OCI-LY7 (cell line): ENCODE measurements at regions not wholly inside any gene's neighbourhood (a gene's known extent, or its start where the extent isn't known, plus 50 kb on each side); places are given as distances from the start of the nearest gene placed in this dataset.

Experiments
- EZH2phosphoT487 ChIP-seq: fragments of 200-600 bp; sonication (generic); IDR thresholded peaks from 2 replicates; pipeline ENCODE4 v1.6.1; 2018; ENCODE audit warnings: low read depth, borderline replicate concordance, mild to moderate bottlenecking, mixed run types, antibody characterized with exemption, low read length, moderate library complexity, mixed read lengths
- TF ChIP-seq, protein P1 (sequence below): fragments of 200-600 bp; sonication (generic); conservative IDR thresholded peaks from 2 replicates; pipeline ENCODE4 v1.5.1; 2014; ENCODE audit warnings: mild to moderate bottlenecking, antibody characterized with exemption, low read length, moderate library complexity, mixed read lengths

DNA sequence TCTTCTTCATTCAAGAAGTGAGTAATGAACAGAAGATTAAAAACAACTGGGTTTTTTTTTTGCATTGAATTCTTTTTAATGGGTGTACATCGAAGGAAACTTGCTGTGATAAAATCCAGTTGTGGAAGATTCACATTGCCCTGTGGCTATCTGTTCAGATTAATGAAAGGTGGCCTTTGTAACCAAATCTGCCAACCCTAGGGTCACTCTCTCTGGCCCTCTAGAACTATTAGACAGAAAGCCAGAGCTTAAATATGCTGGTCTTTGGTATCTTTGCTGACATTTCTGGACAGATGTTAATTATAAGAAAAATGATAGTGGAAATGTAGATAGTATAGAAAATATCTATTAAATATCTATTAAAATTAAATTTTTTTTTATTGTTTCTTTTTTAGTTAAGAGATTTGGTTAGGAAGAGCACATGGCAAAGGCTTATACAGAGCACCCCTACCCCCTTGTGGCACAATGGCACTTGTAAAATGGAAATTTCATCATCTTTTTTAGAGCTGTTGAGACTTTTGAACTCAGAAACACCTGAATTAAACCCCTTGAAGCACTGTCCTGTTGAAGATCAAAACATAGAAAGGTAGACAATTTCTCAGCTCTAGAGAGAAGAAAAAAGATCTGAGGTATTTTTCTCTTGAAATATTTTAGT, 572.5 kb downstream of the PKHD1 start:
- TF ChIP-seq, protein P1, sequence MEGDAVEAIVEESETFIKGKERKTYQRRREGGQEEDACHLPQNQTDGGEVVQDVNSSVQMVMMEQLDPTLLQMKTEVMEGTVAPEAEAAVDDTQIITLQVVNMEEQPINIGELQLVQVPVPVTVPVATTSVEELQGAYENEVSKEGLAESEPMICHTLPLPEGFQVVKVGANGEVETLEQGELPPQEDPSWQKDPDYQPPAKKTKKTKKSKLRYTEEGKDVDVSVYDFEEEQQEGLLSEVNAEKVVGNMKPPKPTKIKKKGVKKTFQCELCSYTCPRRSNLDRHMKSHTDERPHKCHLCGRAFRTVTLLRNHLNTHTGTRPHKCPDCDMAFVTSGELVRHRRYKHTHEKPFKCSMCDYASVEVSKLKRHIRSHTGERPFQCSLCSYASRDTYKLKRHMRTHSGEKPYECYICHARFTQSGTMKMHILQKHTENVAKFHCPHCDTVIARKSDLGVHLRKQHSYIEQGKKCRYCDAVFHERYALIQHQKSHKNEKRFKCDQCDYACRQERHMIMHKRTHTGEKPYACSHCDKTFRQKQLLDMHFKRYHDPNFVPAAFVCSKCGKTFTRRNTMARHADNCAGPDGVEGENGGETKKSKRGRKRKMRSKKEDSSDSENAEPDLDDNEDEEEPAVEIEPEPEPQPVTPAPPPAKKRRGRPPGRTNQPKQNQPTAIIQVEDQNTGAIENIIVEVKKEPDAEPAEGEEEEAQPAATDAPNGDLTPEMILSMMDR: no peak
- no peak for TF ChIP-seq EZH2phosphoT487
